ENCODE measurements at regions not wholly inside any gene's neighbourhood (a gene's known extent, or its start where the extent isn't known, plus 50 kb on each side); places are given as distances from the start of the nearest gene placed in this dataset.

GRCh38 chr1:98172022-98172421 is 251.2 kb upstream of the DPYD start:
- TF ChIP-seq CTCF (IDR thresholded peaks at IDR 0.05; ENCODE audit: poor library complexity, severe bottlenecking) (no peak), EZH2 (IDR thresholded peaks at IDR 0.05; ENCODE audit: borderline replicate concordance, insufficient read depth, low read length, poor library complexity, severe bottlenecking) (no peak), EP300 (conservative IDR thresholded peaks at IDR 0.05; ENCODE audit: poor library complexity, severe bottlenecking) (no peak)
